ENCODE measurements at regions not wholly inside any gene's neighbourhood (a gene's known extent, or its start where the extent isn't known, plus 50 kb on each side); places are given as distances from the start of the nearest gene placed in this dataset.
"Not testable (repeated sequence)": the region's sequence is repeated elsewhere in the genome, so short reads cannot be mapped to it uniquely, and the experiment has no call there.

GRCh38 chr9:25302601-25303000 lies 375.6 kb downstream of the TUSC1 start:
- Histone ChIP-seq H3K9ac (ENCODE audit: insufficient read length, low read depth) (no peak overlapping the region), H3K9me3 (ENCODE audit: insufficient read depth, low read length) (no peaks in the 10 kb centered on the region), H3K36me3 (ENCODE audit: insufficient read depth, insufficient read length, low read length) (no peaks in the 10 kb centered on the region), H3K4me1 (ENCODE audit: insufficient read depth, insufficient read length) (no peaks in the 10 kb centered on the region), H3K27me3 (ENCODE audit: insufficient read depth, insufficient read length) (no peaks in the 10 kb centered on the region), H3K4me3 (ENCODE audit: insufficient read length, low read depth) (no peak overlapping the region)
- TF ChIP-seq YY1 (IDR thresholded peaks at IDR 0.05; ENCODE audit: insufficient read depth, insufficient read length) (no peak), ZNF274 (IDR thresholded peaks at IDR 0.05; ENCODE audit: low read depth, low read length) (no peak), SUZ12 (IDR thresholded peaks at IDR 0.05; ENCODE audit: extremely low read depth, insufficient read depth, insufficient read length) (no peak)
- no peak for DNase-seq (ENCODE audit: low read depth, low spot score)

GRCh38 chr9:25288195-25288594 lies 390.0 kb downstream of the TUSC1 start:
- not testable (repeated sequence) for DNase-seq (ENCODE audit: low read depth, low spot score); H3K4me3 ChIP-seq (ENCODE audit: insufficient read length, low read depth); H3K9ac ChIP-seq (ENCODE audit: insufficient read length, low read depth); H3K4me1 ChIP-seq (ENCODE audit: insufficient read depth, insufficient read length); H3K36me3 ChIP-seq (ENCODE audit: insufficient read depth, insufficient read length, low read length); H3K27me3 ChIP-seq (ENCODE audit: insufficient read depth, insufficient read length); H3K9me3 ChIP-seq (ENCODE audit: insufficient read depth, low read length)

GRCh38 chr9:25284365-25284764 lies 393.9 kb downstream of the TUSC1 start:
- no peaks in the 10 kb centered on the region for H3K4me1 ChIP-seq (ENCODE audit: insufficient read depth, insufficient read length)
- no peaks in the 10 kb centered on the region for H3K36me3 ChIP-seq (ENCODE audit: insufficient read depth, insufficient read length, low read length)
- no peaks in the 10 kb centered on the region for H3K27me3 ChIP-seq (ENCODE audit: insufficient read depth, insufficient read length)
- no peak for TF ChIP-seq YY1 (IDR thresholded peaks at IDR 0.05; ENCODE audit: insufficient read depth, insufficient read length)
- TF ChIP-seq ZNF274 (IDR thresholded peaks at IDR 0.05; ENCODE audit: low read depth, low read length) = no peak
- no peak for TF ChIP-seq SUZ12 (IDR thresholded peaks at IDR 0.05; ENCODE audit: extremely low read depth, insufficient read depth, insufficient read length)
- no peak overlapping the region for H3K9ac ChIP-seq (ENCODE audit: insufficient read length, low read depth)
- no peak overlapping the region for H3K4me3 ChIP-seq (ENCODE audit: insufficient read length, low read depth)
- no peaks in the 10 kb centered on the region for H3K9me3 ChIP-seq (ENCODE audit: insufficient read depth, low read length)
- DNase-seq (ENCODE audit: low read depth, low spot score) = no peak

GRCh38 chr9:25282946-25283345 lies 395.3 kb downstream of the TUSC1 start:
- Histone ChIP-seq H3K9ac (ENCODE audit: insufficient read length, low read depth) (no peak overlapping the region), H3K9me3 (ENCODE audit: insufficient read depth, low read length) (no peaks in the 10 kb centered on the region), H3K4me3 (ENCODE audit: insufficient read length, low read depth) (no peak overlapping the region), H3K27me3 (ENCODE audit: insufficient read depth, insufficient read length) (no peaks in the 10 kb centered on the region), H3K4me1 (ENCODE audit: insufficient read depth, insufficient read length) (no peaks in the 10 kb centered on the region), H3K36me3 (ENCODE audit: insufficient read depth, insufficient read length, low read length) (no peaks in the 10 kb centered on the region)
- no peak for DNase-seq (ENCODE audit: low read depth, low spot score)
- TF ChIP-seq YY1 (IDR thresholded peaks at IDR 0.05; ENCODE audit: insufficient read depth, insufficient read length) = no peak
- no peak for TF ChIP-seq SUZ12 (IDR thresholded peaks at IDR 0.05; ENCODE audit: extremely low read depth, insufficient read depth, insufficient read length)
- no peak for TF ChIP-seq ZNF274 (IDR thresholded peaks at IDR 0.05; ENCODE audit: low read depth, low read length)

GRCh38 chr9:25261445-25261844 lies 416.8 kb downstream of the TUSC1 start:
- Histone ChIP-seq H3K4me3 (ENCODE audit: insufficient read length, low read depth) (no peak overlapping the region), H3K36me3 (ENCODE audit: insufficient read depth, insufficient read length, low read length) (no peaks in the 10 kb centered on the region), H3K4me1 (ENCODE audit: insufficient read depth, insufficient read length) (no peaks in the 10 kb centered on the region), H3K9me3 (ENCODE audit: insufficient read depth, low read length) (no peaks in the 10 kb centered on the region), H3K9ac (ENCODE audit: insufficient read length, low read depth) (no peak overlapping the region), H3K27me3 (ENCODE audit: insufficient read depth, insufficient read length) (no peaks in the 10 kb centered on the region)
- TF ChIP-seq ZNF274 (IDR thresholded peaks at IDR 0.05; ENCODE audit: low read depth, low read length) (no peak), SUZ12 (IDR thresholded peaks at IDR 0.05; ENCODE audit: extremely low read depth, insufficient read depth, insufficient read length) (no peak), YY1 (IDR thresholded peaks at IDR 0.05; ENCODE audit: insufficient read depth, insufficient read length) (no peak)
- DNase-seq (ENCODE audit: low read depth, low spot score) = no peak

- H3K27me3 ChIP-seq (ENCODE audit: insufficient read depth, insufficient read length) = no peaks in the 10 kb centered on the region
- no peak overlapping the region for H3K9ac ChIP-seq (ENCODE audit: insufficient read length, low read depth)
Observed at GRCh38 chr9:25260046-25260445, 418.2 kb downstream of the TUSC1 start.

GRCh38 chr9:25255216-25255615 lies 423.0 kb downstream of the TUSC1 start:
- TF ChIP-seq SUZ12 (IDR thresholded peaks at IDR 0.05; ENCODE audit: extremely low read depth, insufficient read depth, insufficient read length) (no peak), YY1 (IDR thresholded peaks at IDR 0.05; ENCODE audit: insufficient read depth, insufficient read length) (no peak), ZNF274 (IDR thresholded peaks at IDR 0.05; ENCODE audit: low read depth, low read length) (no peak)
- Histone ChIP-seq H3K27me3 (ENCODE audit: insufficient read depth, insufficient read length) (no peaks in the 10 kb centered on the region), H3K4me3 (ENCODE audit: insufficient read length, low read depth) (no peak overlapping the region), H3K36me3 (ENCODE audit: insufficient read depth, insufficient read length, low read length) (no peaks in the 10 kb centered on the region), H3K9ac (ENCODE audit: insufficient read length, low read depth) (no peak overlapping the region), H3K9me3 (ENCODE audit: insufficient read depth, low read length) (no peaks in the 10 kb centered on the region), H3K4me1 (ENCODE audit: insufficient read depth, insufficient read length) (no peaks in the 10 kb centered on the region)
- DNase-seq (ENCODE audit: low read depth, low spot score) = no peak

More at GRCh38 chr9:25260046-25260445, 418.2 kb downstream of the TUSC1 start:
- TF ChIP-seq YY1 (IDR thresholded peaks at IDR 0.05; ENCODE audit: insufficient read depth, insufficient read length) = no peak
- TF ChIP-seq ZNF274 (IDR thresholded peaks at IDR 0.05; ENCODE audit: low read depth, low read length) = no peak
- no peak for TF ChIP-seq SUZ12 (IDR thresholded peaks at IDR 0.05; ENCODE audit: extremely low read depth, insufficient read depth, insufficient read length)
- Histone ChIP-seq H3K4me3 (ENCODE audit: insufficient read length, low read depth) (no peak overlapping the region), H3K36me3 (ENCODE audit: insufficient read depth, insufficient read length, low read length) (no peaks in the 10 kb centered on the region), H3K4me1 (ENCODE audit: insufficient read depth, insufficient read length) (no peaks in the 10 kb centered on the region), H3K9me3 (ENCODE audit: insufficient read depth, low read length) (no peaks in the 10 kb centered on the region)
- DNase-seq (ENCODE audit: low read depth, low spot score) = no peak

- no peak for DNase-seq (ENCODE audit: low read depth, low spot score)
- Histone ChIP-seq H3K4me3 (ENCODE audit: insufficient read length, low read depth) (no peak overlapping the region), H3K9ac (ENCODE audit: insufficient read length, low read depth) (no peak overlapping the region), H3K36me3 (ENCODE audit: insufficient read depth, insufficient read length, low read length) (no peaks in the 10 kb centered on the region), H3K4me1 (ENCODE audit: insufficient read depth, insufficient read length) (no peaks in the 10 kb centered on the region), H3K9me3 (ENCODE audit: insufficient read depth, low read length) (no peaks in the 10 kb centered on the region), H3K27me3 (ENCODE audit: insufficient read depth, insufficient read length) (no peaks in the 10 kb centered on the region)
- no peak for TF ChIP-seq ZNF274 (IDR thresholded peaks at IDR 0.05; ENCODE audit: low read depth, low read length)
- no peak for TF ChIP-seq YY1 (IDR thresholded peaks at IDR 0.05; ENCODE audit: insufficient read depth, insufficient read length)
- TF ChIP-seq SUZ12 (IDR thresholded peaks at IDR 0.05; ENCODE audit: extremely low read depth, insufficient read depth, insufficient read length) = no peak
Observed at GRCh38 chr9:25254051-25254450, 424.2 kb downstream of the TUSC1 start.
